ENCODE measurements at regions not wholly inside any gene's neighbourhood (a gene's known extent, or its start where the extent isn't known, plus 50 kb on each side); places are given as distances from the start of the nearest gene placed in this dataset.

- Histone ChIP-seq H3K27ac (ENCODE audit: low read depth, low read length) (no peak overlapping the region), H3K4me1 (ENCODE audit: insufficient read depth, low read length) (no peaks in the 10 kb centered on the region), H3K9me3 (ENCODE audit: insufficient read depth, low read depth, low read length) (0 out of 2 replicates have a peak, but pooled peaks cover 4% of the 10 kb centered on the region), H3K36me3 (ENCODE audit: insufficient read depth, low read length) (no peaks in the 10 kb centered on the region), H3K9ac (ENCODE audit: low read depth, low read length) (no peak overlapping the region), H3K4me3 (ENCODE audit: low read length) (no peak overlapping the region), H3K27me3 (ENCODE audit: insufficient read depth, low read length) (no peaks in the 10 kb centered on the region)
- WGBS = 94% methylated on average over 3 of the region's 3 CpGs
Observed at GRCh38 chr13:22095794-22096193, 424.9 kb downstream of the FGF9 start.

DNA sequence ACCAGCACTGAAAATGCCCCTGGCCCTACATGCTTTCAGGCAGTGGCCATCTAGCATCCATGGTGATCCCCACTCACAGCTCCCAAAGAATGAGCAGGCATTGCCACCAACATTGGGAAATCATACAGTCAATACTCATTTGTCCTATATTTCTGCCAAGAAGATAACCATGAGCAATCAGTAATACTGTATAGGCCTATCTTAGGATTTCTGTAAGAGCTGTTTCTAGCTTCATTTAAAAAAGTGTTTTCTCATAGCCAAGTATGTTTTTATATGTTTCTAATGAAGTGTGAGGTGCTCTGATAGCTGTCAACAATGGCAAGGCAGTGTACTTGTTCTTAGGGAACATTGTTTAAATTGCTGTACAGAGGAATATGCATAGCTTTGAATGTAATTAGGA, 428.7 kb downstream of the FGF9 start:
- no peaks in the 10 kb centered on the region for H3K4me1 ChIP-seq (ENCODE audit: insufficient read depth, low read length)
- H3K27ac ChIP-seq (ENCODE audit: low read depth, low read length) = no peak overlapping the region
- 0 out of 2 replicates have a peak, but pooled peaks cover 4% of the 10 kb centered on the region for H3K9me3 ChIP-seq (ENCODE audit: insufficient read depth, low read depth, low read length)
- no peak overlapping the region for H3K9ac ChIP-seq (ENCODE audit: low read depth, low read length)
- H3K36me3 ChIP-seq (ENCODE audit: insufficient read depth, low read length) = no peaks in the 10 kb centered on the region
- H3K27me3 ChIP-seq (ENCODE audit: insufficient read depth, low read length) = no peaks in the 10 kb centered on the region
- H3K4me3 ChIP-seq (ENCODE audit: low read length) = no peak overlapping the region

- no peaks in the 10 kb centered on the region for H3K27me3 ChIP-seq (ENCODE audit: insufficient read depth, low read length)
- H3K4me3 ChIP-seq (ENCODE audit: low read length) = no peak overlapping the region
- WGBS = 89% methylated on average over 1 of the region's 1 CpG
Observed at GRCh38 chr13:22102271-22102670, 431.4 kb downstream of the FGF9 start.

GRCh38 chr13:22103046-22104027, 432.5 kb downstream of the FGF9 start:
- no peaks in the 10 kb centered on the region for H3K9me3 ChIP-seq (ENCODE audit: insufficient read depth, low read depth, low read length)
- no peak overlapping the region for H3K4me3 ChIP-seq (ENCODE audit: low read length)
- 91% methylated on average over 10 of the region's 10 CpGs for WGBS
- H3K27me3 ChIP-seq (ENCODE audit: insufficient read depth, low read length) = no peaks in the 10 kb centered on the region
- no peaks in the 10 kb centered on the region for H3K36me3 ChIP-seq (ENCODE audit: insufficient read depth, low read length)
- no peak overlapping the region for H3K9ac ChIP-seq (ENCODE audit: low read depth, low read length)
- no peaks in the 10 kb centered on the region; the same call in 1 of the 2 replicates for H3K4me1 ChIP-seq (ENCODE audit: insufficient read depth, low read length)
- H3K27ac ChIP-seq (ENCODE audit: low read depth, low read length) = no peak overlapping the region

More at GRCh38 chr13:22102271-22102670, 431.4 kb downstream of the FGF9 start:
- Histone ChIP-seq H3K9ac (ENCODE audit: low read depth, low read length) (no peak overlapping the region), H3K4me1 (ENCODE audit: insufficient read depth, low read length) (no peaks in the 10 kb centered on the region), H3K9me3 (ENCODE audit: insufficient read depth, low read depth, low read length) (no peaks in the 10 kb centered on the region), H3K27ac (ENCODE audit: low read depth, low read length) (no peak overlapping the region), H3K36me3 (ENCODE audit: insufficient read depth, low read length) (no peaks in the 10 kb centered on the region)

DNA sequence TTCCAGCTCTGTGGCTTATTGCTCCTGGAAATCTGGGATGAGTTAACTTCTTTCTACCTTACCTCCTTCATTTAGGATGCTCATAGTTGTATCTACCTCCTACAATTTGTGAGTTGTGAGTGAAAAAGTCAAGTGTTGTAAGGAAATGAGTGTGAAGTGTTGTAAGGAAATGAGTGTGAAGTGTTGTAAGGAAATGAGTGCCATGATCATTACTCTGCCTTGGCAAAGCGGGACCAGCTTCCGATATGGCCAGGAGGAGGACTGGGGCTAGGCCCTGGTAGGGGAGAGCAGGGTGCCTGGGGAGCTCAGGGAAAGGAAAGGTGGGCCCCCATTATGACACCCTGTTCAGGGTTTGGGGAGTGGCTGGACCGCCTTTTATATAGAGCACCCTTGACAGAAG, 435.2 kb downstream of the FGF9 start:
- 97% methylated on average over 3 of the region's 3 CpGs for WGBS

GRCh38 chr13:22107549-22107948, 436.7 kb downstream of the FGF9 start:
- no peaks in the 10 kb centered on the region for H3K9me3 ChIP-seq (ENCODE audit: insufficient read depth, low read depth, low read length)
- no peak overlapping the region for H3K4me3 ChIP-seq (ENCODE audit: low read length)
- H3K27me3 ChIP-seq (ENCODE audit: insufficient read depth, low read length) = no peaks in the 10 kb centered on the region
- no peak overlapping the region for H3K9ac ChIP-seq (ENCODE audit: low read depth, low read length)
- H3K4me1 ChIP-seq (ENCODE audit: insufficient read depth, low read length) = peaks cover 3% of the 10 kb centered on the region; the same call in 1 of the 2 replicates
- 88% methylated on average over 4 of the region's 4 CpGs for WGBS
- H3K27ac ChIP-seq (ENCODE audit: low read depth, low read length) = no peak overlapping the region
- H3K36me3 ChIP-seq (ENCODE audit: insufficient read depth, low read length) = no peaks in the 10 kb centered on the region

More for the DNA sequence above, 435.2 kb downstream of the FGF9 start:
- no peak overlapping the region for H3K9ac ChIP-seq (ENCODE audit: low read depth, low read length)
- H3K4me3 ChIP-seq (ENCODE audit: low read length) = no peak overlapping the region
- no peaks in the 10 kb centered on the region for H3K27me3 ChIP-seq (ENCODE audit: insufficient read depth, low read length)
- H3K36me3 ChIP-seq (ENCODE audit: insufficient read depth, low read length) = no peaks in the 10 kb centered on the region
- no peaks in the 10 kb centered on the region for H3K9me3 ChIP-seq (ENCODE audit: insufficient read depth, low read depth, low read length)
- peaks cover 3% of the 10 kb centered on the region; the same call in 1 of the 2 replicates for H3K4me1 ChIP-seq (ENCODE audit: insufficient read depth, low read length)
- H3K27ac ChIP-seq (ENCODE audit: low read depth, low read length) = no peak overlapping the region

GRCh38 chr13:22108283-22108942, 437.5 kb downstream of the FGF9 start:
- H3K4me1 ChIP-seq (ENCODE audit: insufficient read depth, low read length) = peaks cover 3% of the 10 kb centered on the region; the same call in 1 of the 2 replicates
- H3K4me3 ChIP-seq (ENCODE audit: low read length) = no peak overlapping the region
- 92% methylated on average over 2 of the region's 3 CpGs for WGBS
- H3K36me3 ChIP-seq (ENCODE audit: insufficient read depth, low read length) = no peaks in the 10 kb centered on the region
- no peak overlapping the region for H3K9ac ChIP-seq (ENCODE audit: low read depth, low read length)
- no peaks in the 10 kb centered on the region for H3K9me3 ChIP-seq (ENCODE audit: insufficient read depth, low read depth, low read length)
- H3K27me3 ChIP-seq (ENCODE audit: insufficient read depth, low read length) = no peaks in the 10 kb centered on the region
- no peak overlapping the region for H3K27ac ChIP-seq (ENCODE audit: low read depth, low read length)

- Histone ChIP-seq H3K9ac (ENCODE audit: low read depth, low read length) (no peak overlapping the region), H3K4me3 (ENCODE audit: low read length) (no peak overlapping the region), H3K36me3 (ENCODE audit: insufficient read depth, low read length) (no peaks in the 10 kb centered on the region), H3K4me1 (ENCODE audit: insufficient read depth, low read length) (peaks cover 3% of the 10 kb centered on the region; the same call in 1 of the 2 replicates), H3K9me3 (ENCODE audit: insufficient read depth, low read depth, low read length) (no peaks in the 10 kb centered on the region), H3K27ac (ENCODE audit: low read depth, low read length) (no peak overlapping the region), H3K27me3 (ENCODE audit: insufficient read depth, low read length) (no peaks in the 10 kb centered on the region)
- WGBS = 99% methylated on average over 4 of the region's 4 CpGs
Observed at GRCh38 chr13:22108979-22109378, 438.1 kb downstream of the FGF9 start.

GRCh38 chr13:22110368-22110767, 439.5 kb downstream of the FGF9 start:
- H3K9ac ChIP-seq (ENCODE audit: low read depth, low read length) = no peak overlapping the region
- no peak overlapping the region for H3K4me3 ChIP-seq (ENCODE audit: low read length)
- WGBS = 99% methylated on average over 6 of the region's 6 CpGs
- H3K36me3 ChIP-seq (ENCODE audit: insufficient read depth, low read length) = no peaks in the 10 kb centered on the region
- H3K9me3 ChIP-seq (ENCODE audit: insufficient read depth, low read depth, low read length) = no peaks in the 10 kb centered on the region
- no peaks in the 10 kb centered on the region for H3K27me3 ChIP-seq (ENCODE audit: insufficient read depth, low read length)
- peaks cover 3% of the 10 kb centered on the region; the same call in 1 of the 2 replicates for H3K4me1 ChIP-seq (ENCODE audit: insufficient read depth, low read length)
- H3K27ac ChIP-seq (ENCODE audit: low read depth, low read length) = no peak overlapping the region

GRCh38 chr13:22111152-22111783, 440.4 kb downstream of the FGF9 start:
- no peak overlapping the region for H3K9ac ChIP-seq (ENCODE audit: low read depth, low read length)
- H3K27me3 ChIP-seq (ENCODE audit: insufficient read depth, low read length) = no peaks in the 10 kb centered on the region
- 96% methylated on average over 8 of the region's 8 CpGs for WGBS
- H3K9me3 ChIP-seq (ENCODE audit: insufficient read depth, low read depth, low read length) = no peaks in the 10 kb centered on the region
- H3K27ac ChIP-seq (ENCODE audit: low read depth, low read length) = no peak overlapping the region
- peaks cover 3% of the 10 kb centered on the region; the same call in 1 of the 2 replicates for H3K4me1 ChIP-seq (ENCODE audit: insufficient read depth, low read length)
- no peaks in the 10 kb centered on the region for H3K36me3 ChIP-seq (ENCODE audit: insufficient read depth, low read length)
- no peak overlapping the region for H3K4me3 ChIP-seq (ENCODE audit: low read length)

DNA sequence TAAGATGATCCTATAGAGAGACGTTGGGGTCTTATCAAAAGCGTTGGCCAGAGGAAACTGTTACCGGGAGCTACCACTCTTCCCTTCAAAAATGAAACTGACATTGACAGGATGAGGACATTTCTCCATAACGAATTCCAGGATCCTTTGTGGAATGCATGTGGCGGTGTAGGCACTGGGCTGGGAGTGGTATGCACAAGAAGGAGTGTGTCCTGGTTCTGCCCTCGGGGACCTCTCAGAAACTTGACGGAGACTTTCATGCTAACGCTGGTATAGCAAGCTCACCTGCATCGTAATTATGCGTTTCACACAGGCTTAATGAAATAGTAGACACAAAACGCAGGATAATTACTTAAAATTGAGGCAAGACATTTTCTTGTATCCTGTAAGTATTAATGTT, 441.1 kb downstream of the FGF9 start:
- 97% methylated on average over 11 of the region's 11 CpGs for WGBS
- no peaks in the 10 kb centered on the region for H3K9me3 ChIP-seq (ENCODE audit: insufficient read depth, low read depth, low read length)
- peaks cover 3% of the 10 kb centered on the region; the same call in 1 of the 2 replicates for H3K4me1 ChIP-seq (ENCODE audit: insufficient read depth, low read length)
- no peak overlapping the region for H3K4me3 ChIP-seq (ENCODE audit: low read length)
- H3K27ac ChIP-seq (ENCODE audit: low read depth, low read length) = no peak overlapping the region
- H3K9ac ChIP-seq (ENCODE audit: low read depth, low read length) = no peak overlapping the region
- H3K36me3 ChIP-seq (ENCODE audit: insufficient read depth, low read length) = no peaks in the 10 kb centered on the region
- H3K27me3 ChIP-seq (ENCODE audit: insufficient read depth, low read length) = no peaks in the 10 kb centered on the region
